Natural killer cell treated with Interleukin-12 subunit alpha and Interleukin-12 subunit beta and Interleukin-15 and Interleukin-18, amount 100 ng/mL, for 72 hours (primary cell): ENCODE measurements at regions not wholly inside any gene's neighbourhood (a gene's known extent, or its start where the extent isn't known, plus 50 kb on each side); places are given as distances from the start of the nearest gene placed in this dataset.

Experiments
- ATAC-seq, 2 donors: fragments of 150-1000 bp; cut with Tn5 transposase in 1 of 2; sonication (Bioruptor Pico), chemical (Tn5 transposase) in 1 of 2; 2 replicates each; pipeline ENCODE4 v1.10.0; 2021
- DNase-seq: peaks from one replicate; pipeline ENCODE4 v3.0.0; 2022; ENCODE audit warnings: low spot score
- H3K27ac Mint-ChIP-seq, 2 donors: 1 replicate in 1 of 2; 2 replicates in 1 of 2; pipeline ENCODE4 v1.8.0; 2022; ENCODE audit warnings: mixed read lengths in 2 of 2, mild to moderate bottlenecking in 1 of 2, moderate library complexity in 1 of 2
- H3K27me3 Mint-ChIP-seq, 2 donors: 1 replicate in 1 of 2; 2 replicates in 1 of 2; pipeline ENCODE4 v1.8.0; 2022; ENCODE audit warnings: mixed read lengths in 2 of 2
- H3K36me3 Mint-ChIP-seq: one replicate; pipeline ENCODE4 v1.8.0; 2022; ENCODE audit warnings: mixed read lengths
- H3K4me1 Mint-ChIP-seq, 2 donors: 1 replicate in 1 of 2; 2 replicates in 1 of 2; pipeline ENCODE4 v1.8.0; 2022; ENCODE audit warnings: low read depth in 2 of 2, mixed read lengths in 2 of 2, mild to moderate bottlenecking in 1 of 2
- H3K4me3 Mint-ChIP-seq: one replicate; pipeline ENCODE4 v1.8.0; 2022; ENCODE audit warnings: mixed read lengths
- H3K9me3 Mint-ChIP-seq: 2 replicates; pipeline ENCODE4 v1.8.0; 2022; ENCODE audit warnings: mixed read lengths

- ATAC-seq (no peak), DNase-seq (no peak)
- H3K27me3 Mint-ChIP-seq, result peaks cover 6 to 8% of the 10 kb centered on the region in 2 donors
- peaks cover 0 to 6% of the 10 kb centered on the region in 2 donors for H3K4me1 Mint-ChIP-seq
- peaks cover 17% of the 10 kb centered on the region for H3K36me3 Mint-ChIP-seq
- H3K4me3 Mint-ChIP-seq, result no peak overlapping the region
- H3K27ac Mint-ChIP-seq, result no peak overlapping the region
- peaks cover 4% of the 10 kb centered on the region for H3K9me3 Mint-ChIP-seq
These were observed 372.1 kb upstream of the RUNX1 start for GRCh38 chr21:35421221-35421620.

GRCh38 chr21:35420656-35421055 lies 371.6 kb upstream of the RUNX1 start:
- H3K4me3 Mint-ChIP-seq, result no peak overlapping the region
- peaks cover 7 to 8% of the 10 kb centered on the region in 2 donors for H3K27me3 Mint-ChIP-seq
- peaks cover 4% of the 10 kb centered on the region for H3K9me3 Mint-ChIP-seq
- ATAC-seq (no peak), DNase-seq (no peak)
- peaks cover 17% of the 10 kb centered on the region for H3K36me3 Mint-ChIP-seq
- peaks cover 0 to 6% of the 10 kb centered on the region in 2 donors for H3K4me1 Mint-ChIP-seq
- no peak overlapping the region for H3K27ac Mint-ChIP-seq

GRCh38 chr21:35417762-35418161 lies 368.7 kb upstream of the RUNX1 start:
- Mint-ChIP-seq H3K4me1 (peaks cover 0 to 6% of the 10 kb centered on the region in 2 donors), H3K9me3 (peaks cover 4% of the 10 kb centered on the region), H3K4me3 (no peak overlapping the region), H3K36me3 (peaks cover 17% of the 10 kb centered on the region), H3K27me3 (peaks cover 21 to 33% of the 10 kb centered on the region in 2 donors), H3K27ac (no peak overlapping the region)
- no peak for DNase-seq
- no peak for ATAC-seq

GRCh38 chr21:35416866-35417489 lies 367.9 kb upstream of the RUNX1 start:
- DNase-seq (no peak), ATAC-seq (no peak)
- Mint-ChIP-seq H3K4me1 (peaks cover 0 to 6% of the 10 kb centered on the region in 2 donors), H3K36me3 (peaks cover 17% of the 10 kb centered on the region), H3K4me3 (no peak overlapping the region), H3K27ac (peak overlapping the region in 1 of 2 donors; percentile 50), H3K27me3 (peaks cover 20 to 37% of the 10 kb centered on the region in 2 donors), H3K9me3 (peaks cover 3% of the 10 kb centered on the region)

GRCh38 chr21:35414507-35415139 lies 365.5 kb upstream of the RUNX1 start:
- peaks cover 23 to 37% of the 10 kb centered on the region in 2 donors for H3K27me3 Mint-ChIP-seq

GRCh38 chr21:35414056-35414455 lies 365.0 kb upstream of the RUNX1 start:
- Mint-ChIP-seq H3K9me3 (no peaks in the 10 kb centered on the region), H3K27ac (no peak overlapping the region), H3K36me3 (no peaks in the 10 kb centered on the region), H3K4me1 (peaks cover 2 to 10% of the 10 kb centered on the region in 2 donors), H3K4me3 (no peak overlapping the region), H3K27me3 (peaks cover 25 to 37% of the 10 kb centered on the region in 2 donors)
- ATAC-seq (no peak), DNase-seq (no peak)

More at GRCh38 chr21:35414507-35415139, 365.5 kb upstream of the RUNX1 start:
- Mint-ChIP-seq H3K9me3 (no peaks in the 10 kb centered on the region), H3K27ac (peak overlapping the region in 1 of 2 donors; percentile 3), H3K4me3 (no peak overlapping the region), H3K36me3 (peaks cover 2% of the 10 kb centered on the region), H3K4me1 (peaks cover 0 to 10% of the 10 kb centered on the region in 2 donors)
- ATAC-seq (no peak), DNase-seq (no peak)

GRCh38 chr21:35412231-35412630 lies 363.1 kb upstream of the RUNX1 start:
- Mint-ChIP-seq H3K4me1 (peaks cover 13 to 15% of the 10 kb centered on the region in 2 donors), H3K4me3 (no peak overlapping the region), H3K27me3 (peaks cover 29 to 37% of the 10 kb centered on the region in 2 donors), H3K36me3 (no peaks in the 10 kb centered on the region), H3K9me3 (no peaks in the 10 kb centered on the region), H3K27ac (peak overlapping the region in 1 of 2 donors; percentile 16)
- no peak for ATAC-seq
- DNase-seq, result no peak

GRCh38 chr21:35411434-35411833 lies 362.3 kb upstream of the RUNX1 start:
- Mint-ChIP-seq H3K9me3 (no peaks in the 10 kb centered on the region), H3K36me3 (no peaks in the 10 kb centered on the region)

GRCh38 chr21:35410656-35411055 lies 361.6 kb upstream of the RUNX1 start:
- no peak overlapping the region for H3K27ac Mint-ChIP-seq
- DNase-seq (no peak), ATAC-seq (no peak)
- peaks cover 13 to 15% of the 10 kb centered on the region in 2 donors for H3K4me1 Mint-ChIP-seq
- no peaks in the 10 kb centered on the region for H3K36me3 Mint-ChIP-seq
- H3K27me3 Mint-ChIP-seq, result peaks cover 27 to 33% of the 10 kb centered on the region in 2 donors
- no peak overlapping the region for H3K4me3 Mint-ChIP-seq
- H3K9me3 Mint-ChIP-seq, result no peaks in the 10 kb centered on the region

More at GRCh38 chr21:35411434-35411833, 362.3 kb upstream of the RUNX1 start:
- no peak for DNase-seq
- Mint-ChIP-seq H3K4me1 (peaks cover 13 to 15% of the 10 kb centered on the region in 2 donors), H3K27ac (peak overlapping the region in 1 of 2 donors; percentile 16), H3K27me3 (peaks cover 25 to 33% of the 10 kb centered on the region in 2 donors), H3K4me3 (no peak overlapping the region)
- ATAC-seq, result no peak

- Mint-ChIP-seq H3K27me3 (peaks cover 29 to 34% of the 10 kb centered on the region in 2 donors), H3K9me3 (no peaks in the 10 kb centered on the region), H3K36me3 (no peaks in the 10 kb centered on the region), H3K27ac (peak overlapping the region in 1 of 2 donors; percentile 61), H3K4me1 (peaks cover 13 to 15% of the 10 kb centered on the region in 2 donors), H3K4me3 (no peak overlapping the region)
- ATAC-seq, result peak; percentile 41 to 60
- no peak for DNase-seq
These were observed 361.0 kb upstream of the RUNX1 start for GRCh38 chr21:35410123-35410522.

- H3K4me3 Mint-ChIP-seq, result peak overlapping the region; percentile 2
- no peak for DNase-seq
- peak overlapping the region in 1 of 2 donors; percentile 61 for H3K27ac Mint-ChIP-seq
- H3K36me3 Mint-ChIP-seq, result no peaks in the 10 kb centered on the region
- peaks cover 17 to 19% of the 10 kb centered on the region in 2 donors for H3K4me1 Mint-ChIP-seq
- no peak for ATAC-seq
- no peaks in the 10 kb centered on the region for H3K9me3 Mint-ChIP-seq
- H3K27me3 Mint-ChIP-seq, result peaks cover 25% of the 10 kb centered on the region in 2 donors
These were observed 359.3 kb upstream of the RUNX1 start for GRCh38 chr21:35408401-35408800.

GRCh38 chr21:35406635-35407034 lies 357.5 kb upstream of the RUNX1 start:
- H3K27ac Mint-ChIP-seq, result no peak overlapping the region
- no peak overlapping the region for H3K4me3 Mint-ChIP-seq
- H3K27me3 Mint-ChIP-seq, result peaks cover 17 to 20% of the 10 kb centered on the region in 2 donors
- H3K4me1 Mint-ChIP-seq, result peaks cover 17 to 19% of the 10 kb centered on the region in 2 donors
- DNase-seq, result no peak
- H3K36me3 Mint-ChIP-seq, result no peaks in the 10 kb centered on the region
- H3K9me3 Mint-ChIP-seq, result no peaks in the 10 kb centered on the region
- ATAC-seq, result no peak

- Mint-ChIP-seq H3K27ac (peak overlapping the region; percentile 5 to 75), H3K4me1 (peaks cover 17 to 19% of the 10 kb centered on the region in 2 donors), H3K36me3 (no peaks in the 10 kb centered on the region), H3K4me3 (no peak overlapping the region), H3K27me3 (peaks cover 17 to 18% of the 10 kb centered on the region in 2 donors), H3K9me3 (no peaks in the 10 kb centered on the region)
- ATAC-seq, result no peak
- DNase-seq, result no peak
These were observed 356.9 kb upstream of the RUNX1 start for GRCh38 chr21:35405981-35406380.

GRCh38 chr21:35404247-35404646 lies 355.1 kb upstream of the RUNX1 start:
- Mint-ChIP-seq H3K27ac (peak overlapping the region; percentile 8 to 75), H3K27me3 (peaks cover 17 to 18% of the 10 kb centered on the region in 2 donors)
- ATAC-seq, result no peak

More at GRCh38 chr21:35404247-35404646, 355.1 kb upstream of the RUNX1 start:
- H3K4me1 Mint-ChIP-seq, result peaks cover 23 to 24% of the 10 kb centered on the region in 2 donors
- no peaks in the 10 kb centered on the region for H3K9me3 Mint-ChIP-seq
- H3K4me3 Mint-ChIP-seq, result no peak overlapping the region
- H3K36me3 Mint-ChIP-seq, result no peaks in the 10 kb centered on the region
- no peak for DNase-seq
